HG02970 (cell line): ENCODE measurements at regions not wholly inside any gene's neighbourhood (a gene's known extent, or its start where the extent isn't known, plus 50 kb on each side); places are given as distances from the start of the nearest gene placed in this dataset.
"Not testable (repeated sequence)": the region's sequence is repeated elsewhere in the genome, so short reads cannot be mapped to it uniquely, and the experiment has no call there.

Experiments used
- ATAC-seq: cut with Tn5 transposase; IDR thresholded peaks from one replicate; pipeline ENCODE4 v1.9.1; 2021; ENCODE audit warnings: mild to moderate bottlenecking, moderate library complexity, moderate number of reproducible peaks; ENCODE audit not compliant: unreplicated experiment, low FRiP score

- ATAC-seq, result no peak
Measured at GRCh38 chr2:235105821-235106359, 154.1 kb downstream of the SH3BP4 start.

- ATAC-seq, result no peak
Measured at GRCh38 chr2:235106874-235107639, 155.2 kb downstream of the SH3BP4 start.

- no peak for ATAC-seq
Measured at GRCh38 chr2:235107640-235107951, 155.8 kb downstream of the SH3BP4 start.

- ATAC-seq, result not testable (repeated sequence)
Measured at GRCh38 chr2:235109561-235109960, 157.7 kb downstream of the SH3BP4 start.

- no peak for ATAC-seq
Measured at GRCh38 chr2:235112365-235112764, 160.5 kb downstream of the SH3BP4 start.

GRCh38 chr2:235113854-235114253 lies 162.0 kb downstream of the SH3BP4 start:
- no peak for ATAC-seq

GRCh38 chr2:235114286-235114685 lies 162.5 kb downstream of the SH3BP4 start:
- no peak for ATAC-seq

- ATAC-seq, result no peak
Measured at GRCh38 chr2:235115521-235115920, 163.7 kb downstream of the SH3BP4 start.

- ATAC-seq, result no peak
Measured at GRCh38 chr2:235116885-235117492, 165.2 kb downstream of the SH3BP4 start.

GRCh38 chr2:235126768-235127167 lies 175.0 kb downstream of the SH3BP4 start:
- no peak for ATAC-seq

- no peak for ATAC-seq
Measured at GRCh38 chr2:235127931-235128330, 176.1 kb downstream of the SH3BP4 start.

GRCh38 chr2:235129850-235130249 lies 178.0 kb downstream of the SH3BP4 start:
- ATAC-seq, result no peak

GRCh38 chr2:235131334-235132305 lies 179.8 kb downstream of the SH3BP4 start:
- ATAC-seq, result no peak

- no peak for ATAC-seq
Measured at GRCh38 chr2:235132651-235133050, 180.8 kb downstream of the SH3BP4 start.

- no peak for ATAC-seq
Measured at GRCh38 chr2:235133837-235134236, 182.0 kb downstream of the SH3BP4 start.

- ATAC-seq, result no peak
Measured at GRCh38 chr2:235134420-235134819, 182.6 kb downstream of the SH3BP4 start.

- no peak for ATAC-seq
Measured at GRCh38 chr2:235135195-235135965, 183.6 kb downstream of the SH3BP4 start.

GRCh38 chr2:235135990-235136561 lies 184.3 kb downstream of the SH3BP4 start:
- ATAC-seq, result no peak

GRCh38 chr2:235138339-235138738 lies 186.5 kb downstream of the SH3BP4 start:
- ATAC-seq, result no peak
